ENCODE measurements at regions not wholly inside any gene's neighbourhood (a gene's known extent, or its start where the extent isn't known, plus 50 kb on each side); places are given as distances from the start of the nearest gene placed in this dataset.

DNA sequence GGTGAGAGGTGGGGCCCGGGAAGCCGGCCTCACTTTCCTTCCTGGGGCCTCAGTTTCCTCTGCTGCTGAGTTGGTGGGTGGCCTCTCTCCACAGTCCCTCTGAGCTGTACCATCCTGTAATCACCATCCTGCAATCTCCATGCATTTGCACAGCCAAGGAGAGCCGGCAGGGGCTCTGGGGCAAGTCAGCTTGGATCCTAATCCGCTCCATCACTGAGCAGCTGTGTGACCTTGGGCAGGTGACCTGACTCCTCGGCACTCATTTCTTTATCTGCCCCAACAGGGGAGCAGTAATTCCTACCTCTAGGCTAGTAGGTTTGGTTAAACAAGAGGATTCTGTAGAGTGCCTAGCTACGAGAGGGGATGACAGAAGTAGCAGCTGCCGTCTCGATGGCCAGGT lies 88.2 kb upstream of the ZNF618 start:
- no peak overlapping the region for H3K14ac ChIP-seq (replicated peaks; ENCODE audit: low read depth, low read length)
- peaks cover 7% of the 10 kb centered on the region for H3K9me3 ChIP-seq (ENCODE audit: control insufficient read depth, insufficient read depth, low read length)
- no peak overlapping the region for H3K4ac ChIP-seq (ENCODE audit: low read depth, low read length)
- no peaks in the 10 kb centered on the region for H4K20me1 ChIP-seq (ENCODE audit: insufficient read depth, low read length)
- ChIA-PET POLR2A (ENCODE audit: unreplicated experiment) (no interaction called here), CTCF (no interaction called here)
- 81% methylated on average over 3 of the region's 8 CpGs; no CpG with 5 or more reads in 1 of the 2 experiments for WGBS, 2 experiments (ENCODE audit: extremely low coverage in 2 of 2, insufficient read length in 1 of 2)
- H4K91ac ChIP-seq (ENCODE audit: insufficient read depth, low read depth, low read length), result no peak overlapping the region
- no peak overlapping the region for H3K9ac ChIP-seq (ENCODE audit: low read depth, low read length)
- no peak overlapping the region for H2AK5ac ChIP-seq (ENCODE audit: low read depth, low read length)
- H3K18ac ChIP-seq (ENCODE audit: low read depth, low read length), result no peak overlapping the region
- H2AK9ac ChIP-seq (replicated peaks; ENCODE audit: low read depth, low read length, poor library complexity), result no peak overlapping the region
- intact Hi-C loops (cut with micrococcal nuclease) (no loop called here), dilution Hi-C loops (cut with HindIII; ENCODE audit: low sequenced_read_pairs, unreplicated experiment) (no loop called here), in situ Hi-C loops (cut with MboI; ENCODE audit: low sequenced_read_pairs) (no loop called here)
- no peak overlapping the region for H2BK15ac ChIP-seq (ENCODE audit: low read depth, low read length)
- peaks cover 62% of the 10 kb centered on the region for H3K27me3 ChIP-seq (ENCODE audit: control insufficient read depth, insufficient read depth, low read length)
- BruUV-seq (replicated peaks), result no TSS peak
- H3K56ac ChIP-seq (ENCODE audit: extremely low read depth, insufficient read depth, low read length), result no peak overlapping the region
- no peak overlapping the region for H3K23ac ChIP-seq (ENCODE audit: low read depth, low read length)
- no peak overlapping the region for H2BK5ac ChIP-seq (ENCODE audit: low read depth, low read length, poor library complexity, severe bottlenecking)
- no peak overlapping the region for H3K4me3 ChIP-seq (ENCODE audit: insufficient read depth, low read depth, low read length)
- DNase-seq (no peak), ATAC-seq (ENCODE audit: low read depth) (no peak)
- no peaks in the 10 kb centered on the region for H3K36me3 ChIP-seq (ENCODE audit: control insufficient read depth, insufficient read depth, low read length)
- H3K4me1 ChIP-seq (ENCODE audit: control insufficient read depth, insufficient read depth, low read length), result no peaks in the 10 kb centered on the region
- H2BK120ac ChIP-seq (ENCODE audit: low read depth, low read length), result no peak overlapping the region
- H4K5ac ChIP-seq (ENCODE audit: low read depth, low read length), result no peak overlapping the region
- TF ChIP-seq FOS (IDR thresholded peaks at IDR 0.05; ENCODE audit: low read depth, low read length) (no peak), NFE2L2 (IDR thresholded peaks at IDR 0.05; ENCODE audit: low read depth, low read length) (no peak), BHLHE40 (IDR thresholded peaks at IDR 0.05; ENCODE audit: low read depth, low read length) (no peak)
- TF ChIP-seq, protein P1, sequence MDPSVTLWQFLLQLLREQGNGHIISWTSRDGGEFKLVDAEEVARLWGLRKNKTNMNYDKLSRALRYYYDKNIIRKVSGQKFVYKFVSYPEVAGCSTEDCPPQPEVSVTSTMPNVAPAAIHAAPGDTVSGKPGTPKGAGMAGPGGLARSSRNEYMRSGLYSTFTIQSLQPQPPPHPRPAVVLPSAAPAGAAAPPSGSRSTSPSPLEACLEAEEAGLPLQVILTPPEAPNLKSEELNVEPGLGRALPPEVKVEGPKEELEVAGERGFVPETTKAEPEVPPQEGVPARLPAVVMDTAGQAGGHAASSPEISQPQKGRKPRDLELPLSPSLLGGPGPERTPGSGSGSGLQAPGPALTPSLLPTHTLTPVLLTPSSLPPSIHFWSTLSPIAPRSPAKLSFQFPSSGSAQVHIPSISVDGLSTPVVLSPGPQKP (IDR thresholded peaks at IDR 0.05; ENCODE audit: borderline replicate concordance, low read depth, low read length), result no peak
- H3K9me1 ChIP-seq (ENCODE audit: insufficient read depth, low read length), result no peaks in the 10 kb centered on the region
- no peak overlapping the region for H2AFZ ChIP-seq (replicated peaks; ENCODE audit: low read length, poor library complexity)
- no peak overlapping the region for H4K8ac ChIP-seq (ENCODE audit: low read depth in 2 of 2, low read length in 2 of 2)
- H2BK20ac ChIP-seq (ENCODE audit: low read depth, low read length), result no peak overlapping the region
- H3K4me2 ChIP-seq (ENCODE audit: low read depth, low read length), result no peak overlapping the region
- no peak overlapping the region for H3K27ac ChIP-seq (ENCODE audit: insufficient read depth, low read length)
- H3K79me1 ChIP-seq (ENCODE audit: low read depth in 1 of 2, low read length in 2 of 2), result no peaks in the 10 kb centered on the region

All from IMR-90 (cell line).